Endothelial cell of umbilical vein (primary cell): ENCODE measurements at regions not wholly inside any gene's neighbourhood (a gene's known extent, or its start where the extent isn't known, plus 50 kb on each side); places are given as distances from the start of the nearest gene placed in this dataset.

ENCODE experiments used
- BruUV-seq: library from RNA; stranded (reverse); fragments of 400-500 nt; replicated peaks from 2 replicates; lab custom pipeline; 2021; lab: Mats Ljungman, UMichigan
- CTCF ChIA-PET: fragments of 300-600, 350-600 bp; sonication (Branson Sonifier 250); formaldehyde crosslinking; loops from one replicate; lab custom pipeline; 2021; ENCODE audit warnings: antibody characterized with exemption, inconsistent platforms; lab: Charles Lee
- POLR2A ChIA-PET: fragments of 300-600, 350-600 bp; sonication (Branson Sonifier 250); formaldehyde crosslinking; loops from one replicate; lab custom pipeline; 2021; ENCODE audit warnings: antibody characterized with exemption, inconsistent platforms; lab: Charles Lee
- DNase-seq: peaks from one replicate; pipeline ENCODE4 v3.0.0-alpha.2; 2011; ENCODE audit warnings: low read depth, low spot score
- FAIRE-seq: peaks from 2 replicates; lab custom pipeline; 2011; peaks lifted over from hg19 to GRCh38; lab: Jason Lieb, UNC
- H2AFZ ChIP-seq: 2 replicates; pipeline ENCODE4 v1.6.0; 2012; ENCODE audit warnings: low read depth, low read length, control low read depth, inconsistent platforms
- H3K27ac ChIP-seq: 2 replicates; pipeline ENCODE4 v1.5.1; 2011; ENCODE audit warnings: low read depth, mild to moderate bottlenecking, control low read depth, low read length, moderate library complexity; ENCODE audit not compliant: insufficient read depth
- H3K27me3 ChIP-seq, 2 experiments: 2 replicates each; pipeline versions ENCODE4 v1.6.0 to v1.6.1; 2011; ENCODE audit warnings: low read length in 2 of 2, mixed read lengths in 1 of 2; ENCODE audit not compliant: control insufficient read depth in 2 of 2, insufficient read depth in 2 of 2
- H3K36me3 ChIP-seq, 2 experiments: 2 replicates in 1 of 2; 3 replicates in 1 of 2; pipeline ENCODE4 v1.5.1; 2011; ENCODE audit warnings: low read length in 2 of 2, mild to moderate bottlenecking in 1 of 2, moderate library complexity in 1 of 2; ENCODE audit not compliant: control insufficient read depth in 2 of 2, insufficient read depth in 2 of 2; ENCODE audit errors: extremely low read depth in 1 of 2
- H3K4me1 ChIP-seq: 3 replicates; pipeline ENCODE4 v1.5.1; 2011; ENCODE audit warnings: mild to moderate bottlenecking, low read length; ENCODE audit not compliant: control insufficient read depth, insufficient read depth; ENCODE audit errors: extremely low read depth
- H3K4me2 ChIP-seq: 2 replicates; pipeline ENCODE4 v1.6.1; 2011; ENCODE audit warnings: low read length, control low read depth, mixed read lengths; ENCODE audit not compliant: insufficient read depth
- H3K4me3 ChIP-seq, 3 experiments: fragments of 200-600 bp in 1 of 3; sonication (generic), shearing (Covaris generic) in 1 of 3; replicated peaks in 1 of 3; 2 replicates each; pipeline ENCODE4 v1.5.1; 2011 to 2016; ENCODE audit warnings: control low read depth in 3 of 3, low read length in 3 of 3, mild to moderate bottlenecking in 2 of 3, inconsistent platforms in 1 of 3, low read depth in 1 of 3, moderate library complexity in 1 of 3; ENCODE audit not compliant: insufficient read depth in 1 of 3
- H3K79me2 ChIP-seq: 2 replicates; pipeline ENCODE4 v1.6.0; 2012; ENCODE audit warnings: low read length, inconsistent platforms; ENCODE audit not compliant: control insufficient read depth, insufficient read depth
- H3K9ac ChIP-seq: replicated peaks from 2 replicates; pipeline ENCODE3; 2011; ENCODE audit warnings: low read length, control low read depth; ENCODE audit not compliant: insufficient read depth; ENCODE audit errors: extremely low read depth
- H3K9me1 ChIP-seq: replicated peaks from 3 replicates; pipeline ENCODE4 v1.6.0; 2011; ENCODE audit warnings: mild to moderate bottlenecking, low read length; ENCODE audit not compliant: control insufficient read depth, insufficient read depth; ENCODE audit errors: extremely low read depth
- H3K9me3 ChIP-seq: replicated peaks from 2 replicates; pipeline ENCODE4 v1.5.1; 2012; ENCODE audit warnings: low read length, inconsistent platforms; ENCODE audit not compliant: control insufficient read depth, insufficient read depth
- H4K20me1 ChIP-seq: replicated peaks from 2 replicates; pipeline ENCODE3; 2011; ENCODE audit warnings: mild to moderate bottlenecking, low read length; ENCODE audit not compliant: control insufficient read depth, insufficient read depth; ENCODE audit errors: extremely low read depth
- FOS ChIP-seq: IDR thresholded peaks from 2 replicates; pipeline ENCODE4 v1.6.1; 2011; ENCODE audit warnings: mild to moderate bottlenecking, low read length, moderate library complexity, borderline replicate concordance; ENCODE audit not compliant: insufficient read depth
- JUN ChIP-seq: IDR thresholded peaks from 2 replicates; pipeline ENCODE4 v1.6.1; 2011; ENCODE audit warnings: borderline replicate concordance, low read depth; ENCODE audit not compliant: insufficient read length, insufficient read depth
- MYC ChIP-seq: IDR thresholded peaks from one replicate; pipeline ENCODE4 v1.6.1; 2011; ENCODE audit warnings: mild to moderate bottlenecking, low read depth, low read length
- dilution Hi-C: fragments of 300-500 bp; cut with MboI; formaldehyde crosslinking; loops from one replicate; pipeline ENCODE4 v1.15.0; 2019; ENCODE audit warnings: low sequenced_read_pairs; ENCODE audit not compliant: extremely low pct_ligation_motif_present
- intact Hi-C: fragments of 100-400 bp; cut with micrococcal nuclease; formaldehyde crosslinking; loops from one replicate; pipeline ENCODE4 v1.10.0; 2022

GRCh38 chr6:25053875-25054371, 118.2 kb upstream of the RIPOR2 start:
- H4K20me1 ChIP-seq: no peaks in the 10 kb centered on the region
- no peaks in the 10 kb centered on the region for H3K79me2 ChIP-seq
- ChIA-PET CTCF (interaction anchor here (1.0 to 2.6 kb wide), 7 partner anchors 12 to 198 kb away, joined by 3 to 15 read pairs (median 5); no protein-coding TSS in a partner anchor), POLR2A (no interaction called here)
- TF ChIP-seq JUN (no peak), FOS (peak; percentile 2)
- peak; percentile 27 for DNase-seq
- peak; percentile 37 for FAIRE-seq
- BruUV-seq: no TSS peak
- intact Hi-C loops (no loop called here), dilution Hi-C loops (no loop called here)
- H3K27me3 ChIP-seq: no peaks in the 10 kb centered on the region
- no peaks in the 10 kb centered on the region for H3K9me3 ChIP-seq
- peak overlapping the region; percentile 6 for H3K4me2 ChIP-seq
- H2AFZ ChIP-seq: no peak overlapping the region
- peaks cover 17% of the 10 kb centered on the region for H3K4me1 ChIP-seq
- no peak overlapping the region for H3K27ac ChIP-seq
- no peak overlapping the region for H3K9ac ChIP-seq
- no peaks in the 10 kb centered on the region for H3K36me3 ChIP-seq
- H3K9me1 ChIP-seq: no peaks in the 10 kb centered on the region
- no peak overlapping the region for H3K4me3 ChIP-seq

DNA sequence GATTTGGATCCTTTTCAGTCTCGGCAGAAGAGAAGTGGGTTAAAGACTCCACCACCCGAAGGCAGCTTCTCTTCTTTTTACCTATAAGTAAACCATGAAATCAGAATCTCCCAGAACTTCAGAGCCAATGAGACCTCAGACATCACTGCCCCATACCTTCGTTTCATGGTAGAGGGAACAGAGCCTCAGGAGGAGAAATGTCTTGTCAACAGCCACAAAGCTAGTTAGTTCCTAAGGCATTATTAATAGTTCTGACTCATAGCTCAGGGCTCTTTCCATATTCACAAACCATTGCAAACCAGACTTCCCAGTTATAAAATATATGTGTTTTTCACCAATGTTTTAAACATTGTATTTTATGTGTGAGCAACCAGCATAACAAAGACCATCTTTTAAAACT, 118.7 kb upstream of the RIPOR2 start:
- H3K36me3 ChIP-seq: no peaks in the 10 kb centered on the region
- TF ChIP-seq MYC: no peak
- peak; percentile 7 for TF ChIP-seq FOS
- peak overlapping the region; percentile 45 for H2AFZ ChIP-seq
- peaks cover 17% of the 10 kb centered on the region for H3K4me1 ChIP-seq
- BruUV-seq: no TSS peak
- ChIA-PET POLR2A (no interaction called here), CTCF (interaction anchor here (1.0 to 2.6 kb wide), 6 partner anchors 11 to 198 kb away, joined by 3 to 15 read pairs (median 5); no protein-coding TSS in a partner anchor)
- no peak overlapping the region for H3K4me3 ChIP-seq
- H3K27me3 ChIP-seq: no peaks in the 10 kb centered on the region
- no peaks in the 10 kb centered on the region for H3K9me1 ChIP-seq
- H4K20me1 ChIP-seq: no peaks in the 10 kb centered on the region
- H3K27ac ChIP-seq: no peak overlapping the region
- H3K9ac ChIP-seq: no peak overlapping the region
- DNase-seq (peak; percentile 46), FAIRE-seq (peak; percentile 67)
- no peaks in the 10 kb centered on the region for H3K79me2 ChIP-seq
- no peaks in the 10 kb centered on the region for H3K9me3 ChIP-seq
- H3K4me2 ChIP-seq: peak overlapping the region; percentile 6
- intact Hi-C loops: no loop called here
- dilution Hi-C loops: no loop called here
